Kidney (tissue), 13 donors: ENCODE measurements at regions not wholly inside any gene's neighbourhood (a gene's known extent, or its start where the extent isn't known, plus 50 kb on each side); places are given as distances from the start of the nearest gene placed in this dataset.

Experiments used
- DNase-seq, 5 donors: peaks; one replicate each; pipeline ENCODE4 v3.0.0-alpha.2; 2013 to 2020
- FAIRE-seq: peaks from 2 replicates; lab custom pipeline; 2012; peaks lifted over from hg19 to GRCh38; lab: Jason Lieb, UNC
- H3K27ac ChIP-seq, 2 donors: one replicate each; pipeline ENCODE4 v1.7.0; 2013; ENCODE audit warnings: low read depth in 2 of 2, low read length in 2 of 2, inconsistent platforms in 1 of 2
- H3K27me3 ChIP-seq: one replicate; pipeline ENCODE4 v1.7.1; 2013; ENCODE audit warnings: low read length, inconsistent platforms; ENCODE audit not compliant: control insufficient read depth, insufficient read depth
- H3K36me3 ChIP-seq, 3 donors: one replicate each; pipeline versions ENCODE4 v1.7.0 to v1.7.1; 2013; ENCODE audit warnings: low read length in 3 of 3, control low read depth in 1 of 3, inconsistent platforms in 1 of 3; ENCODE audit not compliant: insufficient read depth in 3 of 3, control insufficient read depth in 2 of 3
- H3K4me1 ChIP-seq, 3 donors: one replicate each; pipeline versions ENCODE4 v1.7.0 to v1.7.1; 2013; ENCODE audit warnings: low read length in 3 of 3, inconsistent platforms in 1 of 3, low read depth in 1 of 3; ENCODE audit not compliant: control insufficient read depth in 2 of 3, insufficient read depth in 2 of 3
- H3K4me3 ChIP-seq, 3 donors: one replicate each; pipeline versions ENCODE4 v1.7.0 to v1.8.1; 2013; ENCODE audit warnings: low read length in 3 of 3, control low read depth in 1 of 3, inconsistent platforms in 1 of 3
- H3K9ac ChIP-seq, 3 donors: one replicate each; pipeline versions ENCODE4 v1.7.0 to v1.7.1; 2013; ENCODE audit warnings: low read length in 3 of 3, control low read depth in 1 of 3, inconsistent platforms in 1 of 3
- H3K9me3 ChIP-seq, 3 donors: one replicate each; pipeline versions ENCODE4 v1.7.0 to v1.7.1; 2013; ENCODE audit warnings: low read length in 3 of 3, control low read depth in 1 of 3, inconsistent platforms in 1 of 3; ENCODE audit not compliant: control insufficient read depth in 2 of 3, insufficient read depth in 1 of 3
- CTCF ChIP-seq: IDR thresholded peaks from 3 replicates; pipeline ENCODE4 v1.5.1; 2012; ENCODE audit warnings: mild to moderate bottlenecking, moderate library complexity, borderline replicate concordance; ENCODE audit not compliant: insufficient read depth; ENCODE audit errors: extremely low read depth
- intact Hi-C: fragments of 100-400 bp; cut with DNase I; formaldehyde crosslinking; loops from one replicate; pipeline ENCODE4 v1.11.1; 2022
- donor health status: control.
- donor health status: control.
- donor health status: control.
- donor health status: control.
- donor health status: control.
- donor health status: DM: yes; HTN: yes; CAD: no.
- donor health status: Normal renal cell carcinoma (clear cell type).

- intact Hi-C loops, result no loop called here
- TF ChIP-seq CTCF, result no peak
- no peaks in the 10 kb centered on the region for H3K4me1 ChIP-seq
- no peak for FAIRE-seq
- H3K27me3 ChIP-seq, result no peaks in the 10 kb centered on the region
- no peak overlapping the region for H3K9ac ChIP-seq
- no peak for DNase-seq
- no peaks in the 10 kb centered on the region for H3K36me3 ChIP-seq
- no peak overlapping the region for H3K4me3 ChIP-seq
- H3K9me3 ChIP-seq, result no peaks in the 10 kb centered on the region
- no peak overlapping the region for H3K27ac ChIP-seq
Measured at GRCh38 chr18:69109686-69110085, 291.0 kb upstream of the DOK6 start.

GRCh38 chr18:69120833-69121232 is 279.9 kb upstream of the DOK6 start:
- Histone ChIP-seq H3K4me1 (no peaks in the 10 kb centered on the region), H3K27ac (no peak overlapping the region), H3K27me3 (no peaks in the 10 kb centered on the region), H3K9ac (no peak overlapping the region), H3K36me3 (no peaks in the 10 kb centered on the region), H3K4me3 (no peak overlapping the region), H3K9me3 (no peaks in the 10 kb centered on the region)
- DNase-seq (no peak), FAIRE-seq (no peak)
- intact Hi-C loops, result no loop called here
- TF ChIP-seq CTCF, result no peak

GRCh38 chr18:69123421-69123820 is 277.3 kb upstream of the DOK6 start:
- FAIRE-seq, result no peak
- H3K9ac ChIP-seq, result no peak overlapping the region
- H3K36me3 ChIP-seq, result no peaks in the 10 kb centered on the region

More at GRCh38 chr18:69123421-69123820, 277.3 kb upstream of the DOK6 start:
- H3K9me3 ChIP-seq, result no peaks in the 10 kb centered on the region
- H3K4me1 ChIP-seq, result no peaks in the 10 kb centered on the region
- no peak for DNase-seq
- no peak for TF ChIP-seq CTCF
- intact Hi-C loops, result no loop called here
- no peak overlapping the region for H3K4me3 ChIP-seq
- H3K27ac ChIP-seq, result no peak overlapping the region
- H3K27me3 ChIP-seq, result no peaks in the 10 kb centered on the region
